ENCODE measurements at regions not wholly inside any gene's neighbourhood (a gene's known extent, or its start where the extent isn't known, plus 50 kb on each side); places are given as distances from the start of the nearest gene placed in this dataset.

DNA sequence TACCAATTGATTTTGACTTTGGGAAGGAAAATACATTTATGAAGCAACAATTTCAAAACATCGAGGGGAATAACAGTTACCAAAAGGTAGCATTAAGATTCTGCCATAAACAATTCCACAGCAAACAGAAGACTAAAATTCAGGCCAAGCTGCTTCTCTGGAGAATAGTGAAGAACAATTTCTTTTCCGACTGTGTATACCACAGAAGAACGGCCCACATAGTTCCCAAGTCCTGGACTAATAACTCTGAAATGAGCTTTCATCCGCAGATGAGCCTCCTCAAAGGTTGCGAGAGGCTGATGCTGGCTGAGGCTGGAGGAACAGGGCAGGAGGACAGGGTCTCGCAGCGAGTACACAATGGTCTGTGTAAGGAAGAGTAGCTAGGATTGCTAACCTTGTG is 278.9 kb upstream of the TCF4 start:
- H3K4me1 Mint-ChIP-seq (ENCODE audit: low read depth in 2 of 2), result no peaks in the 10 kb centered on the region
- ATAC-seq (replicated peaks), result no peak
- H3K4me3 Mint-ChIP-seq, result no peak overlapping the region
- peaks cover 0 to 3% of the 10 kb centered on the region in 2 donors for H3K9me3 Mint-ChIP-seq
- no peaks in the 10 kb centered on the region for H3K27me3 Mint-ChIP-seq
- no peak overlapping the region for H3K27ac Mint-ChIP-seq
- H3K36me3 Mint-ChIP-seq (ENCODE audit: insufficient read depth), result no peaks in the 10 kb centered on the region
- no peak for DNase-seq

DNA sequence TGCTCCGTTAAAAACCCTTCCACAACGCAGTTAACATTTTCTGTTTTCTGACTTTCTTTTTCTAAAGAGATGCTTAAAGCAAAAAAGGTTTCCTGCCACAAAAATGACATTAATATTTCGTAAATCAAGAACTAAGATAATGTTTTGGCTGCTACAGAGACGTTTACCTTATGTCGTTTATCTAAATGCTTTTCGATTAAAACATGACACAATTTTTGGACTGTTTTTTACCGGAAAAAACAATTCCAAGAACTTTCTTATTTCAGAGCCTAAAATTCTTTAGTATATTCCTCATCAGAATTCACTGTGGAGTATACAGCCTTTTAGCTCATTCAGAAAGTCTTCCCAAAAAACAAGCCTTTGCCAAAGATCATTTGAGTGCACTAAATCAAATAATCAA is 278.0 kb upstream of the TCF4 start:
- Mint-ChIP-seq H3K4me3 (no peak overlapping the region), H3K27me3 (no peaks in the 10 kb centered on the region), H3K9me3 (peaks cover 0 to 3% of the 10 kb centered on the region in 2 donors), H3K36me3 (ENCODE audit: insufficient read depth) (no peaks in the 10 kb centered on the region), H3K27ac (no peak overlapping the region), H3K4me1 (ENCODE audit: low read depth in 2 of 2) (no peaks in the 10 kb centered on the region)
- DNase-seq, result no peak
- ATAC-seq (replicated peaks), result no peak

DNA sequence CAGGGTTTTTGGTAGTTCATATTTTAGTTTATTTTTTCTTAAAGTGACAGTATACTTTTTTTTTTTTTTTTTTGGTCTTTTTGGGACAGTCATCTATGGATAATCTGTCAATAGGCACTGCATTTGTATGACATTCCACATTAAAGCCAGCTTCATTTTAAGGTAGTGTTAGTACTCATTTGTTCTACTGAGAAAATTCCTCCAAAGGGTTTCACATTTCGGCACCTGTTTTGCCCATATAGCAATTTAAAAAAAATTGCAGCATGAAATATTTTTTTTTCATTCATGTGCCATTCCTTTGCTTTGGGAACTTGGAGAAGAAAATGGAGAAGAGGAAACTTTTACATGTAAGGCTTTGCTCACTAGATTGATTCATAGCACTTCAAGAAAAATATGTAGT is 276.3 kb upstream of the TCF4 start:
- Mint-ChIP-seq H3K36me3 (ENCODE audit: insufficient read depth) (no peaks in the 10 kb centered on the region), H3K4me1 (ENCODE audit: low read depth in 2 of 2) (no peaks in the 10 kb centered on the region), H3K27me3 (no peaks in the 10 kb centered on the region), H3K27ac (no peak overlapping the region), H3K4me3 (no peak overlapping the region), H3K9me3 (peaks cover 0 to 8% of the 10 kb centered on the region in 2 donors)
- no peak for DNase-seq
- no peak for ATAC-seq (replicated peaks)

DNA sequence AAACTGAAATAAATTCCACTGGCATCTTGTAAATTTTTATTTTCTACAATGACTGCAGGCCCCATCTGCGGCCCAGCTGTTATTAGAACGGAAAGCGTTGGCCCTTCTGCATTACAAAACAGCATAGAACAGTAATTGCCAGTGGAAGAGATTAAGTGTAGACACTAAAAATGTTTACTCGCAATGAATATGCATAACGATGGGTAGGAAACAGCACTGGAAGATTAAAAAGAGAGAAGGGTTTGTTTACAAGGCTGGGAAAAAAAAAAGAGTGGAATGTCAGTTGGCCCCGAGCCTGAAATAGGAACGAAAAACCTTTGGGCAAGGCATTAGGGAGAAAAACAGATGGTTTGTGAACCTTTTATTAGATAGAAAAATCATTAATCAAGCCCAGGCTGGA is 275.9 kb upstream of the TCF4 start:
- DNase-seq (no peak), ATAC-seq (replicated peaks) (no peak)
- H3K9me3 Mint-ChIP-seq, result peaks cover 0 to 8% of the 10 kb centered on the region in 2 donors
- no peaks in the 10 kb centered on the region for H3K4me1 Mint-ChIP-seq (ENCODE audit: low read depth in 2 of 2)
- H3K4me3 Mint-ChIP-seq, result no peak overlapping the region
- H3K27me3 Mint-ChIP-seq, result no peaks in the 10 kb centered on the region
- H3K36me3 Mint-ChIP-seq (ENCODE audit: insufficient read depth), result no peaks in the 10 kb centered on the region
- H3K27ac Mint-ChIP-seq, result no peak overlapping the region

DNA sequence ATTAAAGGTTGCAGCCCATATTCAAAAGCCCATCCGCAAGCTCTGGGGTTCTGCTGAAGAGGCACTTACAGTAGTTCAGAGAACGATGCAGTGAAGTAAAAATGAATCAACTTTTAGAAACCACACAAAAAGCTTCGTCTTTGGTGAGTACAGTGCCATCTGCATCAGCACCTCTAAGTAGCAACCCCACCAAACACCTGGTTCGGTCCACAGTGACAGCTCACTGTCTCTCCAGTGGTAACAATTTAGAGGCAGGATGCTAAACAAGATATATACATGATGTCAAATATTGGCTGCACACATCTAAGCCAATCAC is 275.4 kb upstream of the TCF4 start:
- Mint-ChIP-seq H3K27me3 (no peaks in the 10 kb centered on the region), H3K36me3 (ENCODE audit: insufficient read depth) (no peaks in the 10 kb centered on the region), H3K27ac (no peak overlapping the region), H3K9me3 (peaks cover 0 to 8% of the 10 kb centered on the region in 2 donors), H3K4me3 (no peak overlapping the region), H3K4me1 (ENCODE audit: low read depth in 2 of 2) (no peaks in the 10 kb centered on the region)
- ATAC-seq (replicated peaks) (no peak), DNase-seq (no peak)

DNA sequence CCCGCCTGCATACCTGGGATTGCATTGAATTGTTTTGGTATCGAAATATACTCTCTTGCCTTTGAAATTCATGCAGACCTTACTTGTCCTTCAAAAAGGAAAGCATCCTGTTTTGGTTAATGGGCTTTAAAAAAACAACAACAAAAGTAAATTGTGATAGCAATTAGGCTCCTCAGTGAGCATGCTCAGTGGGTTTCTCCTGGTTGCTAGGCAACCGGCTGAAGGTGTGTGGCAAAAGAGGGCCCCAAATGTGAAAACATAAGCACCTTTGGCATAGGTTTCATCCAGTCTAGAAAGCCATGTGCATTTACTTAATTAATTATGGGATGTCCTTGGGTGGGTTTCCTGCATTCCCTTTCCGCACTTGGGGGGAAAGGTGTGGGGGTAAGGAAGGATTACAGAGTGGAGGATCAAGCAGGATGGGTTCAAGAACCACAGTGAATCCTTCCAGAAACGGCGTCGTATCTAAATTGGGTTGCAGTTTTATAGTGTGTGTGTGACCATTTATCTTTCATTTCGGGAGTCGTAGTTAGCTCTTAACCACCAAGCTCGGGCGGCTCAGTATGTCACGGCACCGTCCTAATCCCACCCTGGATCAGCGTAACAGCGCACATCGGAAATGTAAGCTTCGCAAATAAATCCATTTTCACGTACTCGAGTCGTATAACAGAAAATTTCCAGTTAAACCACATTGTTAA is 274.9 kb upstream of the TCF4 start:
- no peak overlapping the region for H3K4me3 Mint-ChIP-seq

DNA sequence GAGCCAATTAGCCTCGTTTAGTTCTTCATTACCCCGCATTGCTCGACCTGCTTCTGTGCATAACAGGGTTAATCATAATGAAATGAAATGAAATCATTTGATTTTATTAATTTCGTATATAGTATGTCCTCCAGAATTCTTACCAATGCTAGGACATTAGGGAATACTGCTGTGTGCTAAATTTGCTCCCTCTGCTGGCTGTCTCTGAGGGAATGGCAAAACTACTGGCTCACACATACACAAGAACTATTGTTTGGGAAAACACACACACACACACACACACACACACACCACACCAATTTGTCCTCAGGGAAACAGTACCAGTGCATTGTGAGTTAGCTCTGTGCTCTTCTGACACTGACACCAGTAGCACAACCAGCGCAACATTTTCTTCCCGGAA is 273.3 kb upstream of the TCF4 start:
- H3K27me3 Mint-ChIP-seq, result no peaks in the 10 kb centered on the region
- ATAC-seq (replicated peaks), result no peak

More for the DNA sequence above, 274.9 kb upstream of the TCF4 start:
- Mint-ChIP-seq H3K27me3 (no peaks in the 10 kb centered on the region), H3K36me3 (ENCODE audit: insufficient read depth) (no peaks in the 10 kb centered on the region), H3K27ac (no peak overlapping the region), H3K4me1 (ENCODE audit: low read depth in 2 of 2) (no peaks in the 10 kb centered on the region), H3K9me3 (peaks cover 0 to 8% of the 10 kb centered on the region in 2 donors)
- DNase-seq (no peak), ATAC-seq (replicated peaks) (no peak)

DNA sequence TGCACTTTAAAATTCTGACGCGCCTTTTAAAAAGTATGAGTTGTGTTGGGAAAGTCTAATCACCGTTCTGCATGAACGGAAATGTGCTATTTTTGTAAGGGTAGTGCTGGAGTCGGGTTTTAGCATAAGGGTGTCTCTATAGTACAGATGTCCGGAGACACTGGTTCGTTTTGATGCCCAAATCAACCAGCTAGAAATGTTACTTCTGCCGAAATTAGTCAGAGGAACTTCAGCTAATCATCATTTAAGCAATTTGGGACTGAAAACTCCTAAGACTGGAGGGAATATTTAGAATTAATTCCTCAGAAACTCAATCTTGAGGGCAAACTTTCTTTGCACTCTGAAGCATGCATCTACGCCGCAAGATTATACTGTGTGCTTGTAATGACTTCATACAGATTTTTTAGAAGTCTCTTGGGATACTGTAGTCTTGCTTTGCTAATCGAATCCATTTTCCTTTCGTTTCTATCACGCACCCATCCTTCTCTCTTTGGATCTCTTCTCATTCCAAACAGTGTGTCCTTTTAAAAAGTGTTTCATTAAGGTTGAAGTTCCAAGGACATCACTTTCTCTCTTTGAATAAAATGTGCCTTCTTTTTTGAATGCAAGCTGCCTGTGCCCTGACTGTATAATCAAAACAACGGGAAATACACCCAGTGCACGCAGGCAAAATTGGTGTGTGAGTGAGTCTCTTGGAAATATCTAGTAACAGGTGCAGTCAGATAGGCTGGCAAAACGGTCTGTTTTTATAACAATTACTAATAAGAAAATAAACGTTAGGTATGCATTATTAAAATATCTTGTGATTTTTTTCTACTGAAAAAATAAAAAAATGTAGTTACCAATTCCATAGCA is 270.9 kb upstream of the TCF4 start:
- ATAC-seq (replicated peaks), result no peak
- no peak overlapping the region for H3K4me3 Mint-ChIP-seq

More for the DNA sequence above, 273.3 kb upstream of the TCF4 start:
- H3K9me3 Mint-ChIP-seq, result peaks cover 0 to 8% of the 10 kb centered on the region in 2 donors
- no peak overlapping the region for H3K27ac Mint-ChIP-seq
- H3K4me3 Mint-ChIP-seq, result no peak overlapping the region
- DNase-seq, result no peak
- H3K36me3 Mint-ChIP-seq (ENCODE audit: insufficient read depth), result no peaks in the 10 kb centered on the region
- H3K4me1 Mint-ChIP-seq (ENCODE audit: low read depth in 2 of 2), result no peaks in the 10 kb centered on the region

DNA sequence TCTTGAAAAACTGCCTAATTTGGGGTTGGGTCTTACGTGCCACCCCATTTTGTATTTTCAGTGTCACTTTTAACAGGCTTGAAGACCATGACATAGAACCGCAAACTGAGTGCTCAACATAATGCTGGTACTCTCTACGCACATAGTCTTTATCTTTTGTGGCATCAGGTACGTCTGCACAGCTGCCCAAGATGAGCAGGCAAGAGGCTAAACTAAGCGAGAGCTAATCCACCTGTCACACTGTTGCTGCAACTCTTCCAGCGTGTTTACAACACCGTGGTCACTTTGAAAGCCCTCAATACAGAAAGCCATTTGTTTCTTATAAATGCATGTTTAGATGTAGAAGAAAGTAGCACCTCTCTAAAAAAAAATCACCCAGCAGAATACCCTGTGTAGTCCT is 270.0 kb upstream of the TCF4 start:
- Mint-ChIP-seq H3K4me1 (ENCODE audit: low read depth in 2 of 2) (no peaks in the 10 kb centered on the region), H3K36me3 (ENCODE audit: insufficient read depth) (no peaks in the 10 kb centered on the region), H3K4me3 (no peak overlapping the region), H3K9me3 (peaks cover 7 to 15% of the 10 kb centered on the region in 2 donors), H3K27ac (no peak overlapping the region), H3K27me3 (no peaks in the 10 kb centered on the region)
- DNase-seq (no peak), ATAC-seq (replicated peaks) (no peak)

More for the DNA sequence above, 270.9 kb upstream of the TCF4 start:
- no peak overlapping the region for H3K27ac Mint-ChIP-seq
- peaks cover 10 to 15% of the 10 kb centered on the region in 2 donors for H3K9me3 Mint-ChIP-seq
- no peaks in the 10 kb centered on the region for H3K27me3 Mint-ChIP-seq
- no peaks in the 10 kb centered on the region for H3K4me1 Mint-ChIP-seq (ENCODE audit: low read depth in 2 of 2)
- no peaks in the 10 kb centered on the region for H3K36me3 Mint-ChIP-seq (ENCODE audit: insufficient read depth)
- DNase-seq, result no peak

DNA sequence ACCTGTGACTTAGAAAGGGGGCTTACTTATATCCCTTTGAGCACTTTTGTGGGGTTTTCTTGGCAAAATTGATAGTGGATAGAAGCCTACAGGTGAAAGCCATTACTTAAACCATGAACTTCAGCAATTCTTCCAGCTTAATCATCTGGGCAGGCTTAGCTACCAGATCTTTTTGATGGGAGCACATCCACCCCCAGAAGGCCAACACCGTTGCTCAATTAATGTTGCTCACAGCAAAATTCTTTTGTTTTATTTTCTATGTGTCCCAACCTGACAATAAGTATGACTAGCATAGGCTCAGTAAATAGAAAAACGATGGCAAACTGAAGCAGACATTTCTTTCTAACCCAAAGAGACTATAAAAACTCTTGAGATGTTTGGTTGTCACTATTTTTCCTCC is 269.4 kb upstream of the TCF4 start:
- H3K27ac Mint-ChIP-seq, result no peak overlapping the region
- no peaks in the 10 kb centered on the region for H3K36me3 Mint-ChIP-seq (ENCODE audit: insufficient read depth)
- H3K9me3 Mint-ChIP-seq, result peaks cover 7 to 15% of the 10 kb centered on the region in 2 donors
- no peak overlapping the region for H3K4me3 Mint-ChIP-seq
- ATAC-seq (replicated peaks), result no peak
- H3K27me3 Mint-ChIP-seq, result no peaks in the 10 kb centered on the region
- no peak for DNase-seq
- no peaks in the 10 kb centered on the region for H3K4me1 Mint-ChIP-seq (ENCODE audit: low read depth in 2 of 2)

DNA sequence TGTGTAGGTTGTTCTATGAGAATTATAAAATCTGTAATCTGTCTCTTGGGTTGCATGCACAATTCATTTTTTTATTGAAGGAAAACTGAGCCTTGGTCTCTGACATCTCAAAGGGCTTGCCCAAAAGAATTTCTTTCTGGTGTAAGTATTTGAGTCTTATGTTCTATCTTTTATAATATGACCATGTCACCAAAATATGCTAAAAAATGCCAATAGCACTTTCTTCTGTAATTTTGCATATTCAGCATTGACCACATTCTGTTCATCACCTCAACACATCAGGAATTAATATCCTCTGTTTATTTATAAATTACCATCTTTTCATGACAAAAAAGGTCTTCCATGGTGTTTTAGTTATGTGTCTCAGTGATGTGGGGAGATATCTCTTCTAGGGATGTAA is 268.7 kb upstream of the TCF4 start:
- Mint-ChIP-seq H3K27me3 (no peaks in the 10 kb centered on the region), H3K4me1 (ENCODE audit: low read depth in 2 of 2) (no peaks in the 10 kb centered on the region), H3K4me3 (no peak overlapping the region), H3K36me3 (ENCODE audit: insufficient read depth) (no peaks in the 10 kb centered on the region), H3K27ac (no peak overlapping the region), H3K9me3 (peaks cover 7 to 15% of the 10 kb centered on the region in 2 donors)
- no peak for ATAC-seq (replicated peaks)
- DNase-seq, result no peak

DNA sequence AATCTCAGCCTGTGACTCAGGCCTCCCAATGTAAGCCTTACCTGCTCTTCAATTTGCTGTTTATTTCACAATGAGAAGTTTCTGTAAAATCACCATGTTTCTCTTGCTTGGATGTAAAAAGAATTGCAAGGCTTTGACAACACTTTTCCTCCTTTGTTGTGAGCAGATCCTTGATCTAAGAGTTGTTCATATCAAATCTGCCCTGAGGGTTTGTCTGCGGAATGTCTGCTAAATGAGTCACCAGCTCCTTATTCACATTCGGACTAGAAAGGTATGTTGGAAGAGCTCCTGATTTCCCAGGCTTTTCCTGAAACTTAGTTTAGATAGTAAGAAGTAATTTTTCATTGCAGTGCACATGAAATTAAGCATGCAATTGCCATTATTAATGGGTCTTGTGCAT is 268.2 kb upstream of the TCF4 start:
- Mint-ChIP-seq H3K27me3 (no peaks in the 10 kb centered on the region), H3K4me3 (no peak overlapping the region)
- ATAC-seq (replicated peaks), result no peak

DNA sequence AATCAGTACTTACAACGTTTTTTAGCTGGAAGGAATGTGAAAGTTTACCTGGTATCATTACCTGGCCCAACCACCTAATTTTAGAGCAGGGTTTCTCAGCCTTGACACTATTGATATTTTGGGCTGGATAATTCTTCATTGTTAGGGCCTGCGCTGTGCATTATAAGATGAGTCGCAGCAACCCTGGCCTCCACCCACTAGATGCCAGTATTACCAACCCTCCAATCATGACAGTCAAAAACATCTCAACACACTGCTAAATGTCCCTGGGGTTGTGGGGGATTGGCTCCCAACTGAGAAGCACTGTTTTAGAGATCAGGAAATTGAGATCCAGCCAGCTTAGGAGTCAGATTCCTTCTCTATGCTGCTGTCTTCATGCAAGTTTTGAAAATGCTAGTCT is 265.3 kb upstream of the TCF4 start:
- ATAC-seq (replicated peaks) (no peak), DNase-seq (no peak)
- Mint-ChIP-seq H3K4me3 (no peak overlapping the region), H3K4me1 (ENCODE audit: low read depth in 2 of 2) (no peaks in the 10 kb centered on the region), H3K36me3 (ENCODE audit: insufficient read depth) (no peaks in the 10 kb centered on the region), H3K27ac (no peak overlapping the region), H3K9me3 (peaks cover 9 to 15% of the 10 kb centered on the region in 2 donors), H3K27me3 (no peaks in the 10 kb centered on the region)

More for the DNA sequence above, 268.2 kb upstream of the TCF4 start:
- DNase-seq, result no peak
- peaks cover 7 to 15% of the 10 kb centered on the region in 2 donors for H3K9me3 Mint-ChIP-seq
- no peak overlapping the region for H3K27ac Mint-ChIP-seq
- no peaks in the 10 kb centered on the region for H3K4me1 Mint-ChIP-seq (ENCODE audit: low read depth in 2 of 2)
- no peaks in the 10 kb centered on the region for H3K36me3 Mint-ChIP-seq (ENCODE audit: insufficient read depth)

DNA sequence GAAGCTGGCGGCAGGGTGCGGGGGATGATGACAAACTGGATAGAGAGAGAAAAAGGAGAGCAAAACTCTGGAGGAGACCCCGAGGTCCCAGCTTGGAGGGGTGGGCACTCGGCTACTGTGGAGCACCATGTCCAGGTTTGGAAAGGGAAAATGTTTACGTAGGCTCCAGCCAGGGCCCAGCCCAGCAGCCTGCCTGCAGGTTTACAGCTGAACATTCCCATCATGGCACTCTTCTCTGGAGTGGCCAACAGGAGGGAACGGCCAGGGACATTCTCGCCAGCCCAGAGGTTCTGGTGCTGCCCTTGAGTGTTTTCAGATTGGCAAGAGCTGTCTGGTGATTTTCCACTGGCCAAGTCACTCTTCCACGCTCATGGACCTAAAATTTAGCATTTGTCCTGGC is 262.9 kb upstream of the TCF4 start:
- Mint-ChIP-seq H3K36me3 (ENCODE audit: insufficient read depth) (no peaks in the 10 kb centered on the region), H3K4me3 (no peak overlapping the region), H3K27ac (no peak overlapping the region), H3K4me1 (ENCODE audit: low read depth in 2 of 2) (no peaks in the 10 kb centered on the region), H3K9me3 (peaks cover 9 to 15% of the 10 kb centered on the region in 2 donors), H3K27me3 (no peaks in the 10 kb centered on the region)
- no peak for DNase-seq
- no peak for ATAC-seq (replicated peaks)
